PC-9 (cell line): ENCODE measurements at regions not wholly inside any gene's neighbourhood (a gene's known extent, or its start where the extent isn't known, plus 50 kb on each side); places are given as distances from the start of the nearest gene placed in this dataset.

ENCODE experiments used
- BruUV-seq: library from RNA; stranded (reverse); fragments of 400-500 nt; replicated peaks from 2 replicates; lab custom pipeline; 2021; lab: Mats Ljungman, UMichigan
- CTCF ChIA-PET: fragments of 300-600 bp; sonication (Branson Sonifier 250); formaldehyde crosslinking; loops from one replicate; lab custom pipeline; 2022; ENCODE audit warnings: antibody characterized with exemption; lab: Charles Lee
- POLR2A ChIA-PET: fragments of 300-600 bp; sonication (Branson Sonifier 250); formaldehyde crosslinking; loops from one replicate; lab custom pipeline; 2022; ENCODE audit warnings: antibody characterized with exemption; ENCODE audit not compliant: unreplicated experiment; lab: Charles Lee
- DNase-seq, 2 experiments: peaks; one replicate each; pipeline versions ENCODE4 v3.0.0 to v3.0.0-alpha.2; 2015 to 2022; ENCODE audit warnings: mixed read lengths in 1 of 2
- H2AFZ ChIP-seq: fragments of 200-600 bp; sonication (generic); 2 replicates; pipeline ENCODE4 v1.8.1; 2017; ENCODE audit warnings: antibody characterized with exemption
- H3F3A ChIP-seq: fragments of 200-600 bp; sonication (generic); 2 replicates; pipeline ENCODE4 v1.8.1; 2017; ENCODE audit warnings: antibody characterized with exemption, mild to moderate bottlenecking, low read depth; ENCODE audit not compliant: insufficient read depth
- H3K27ac ChIP-seq: fragments of 200-600 bp; sonication (generic); 2 replicates; pipeline ENCODE4 v1.6.1; 2016; ENCODE audit warnings: mixed run types
- H3K27me3 ChIP-seq: fragments of 200-600 bp; sonication (generic); 2 replicates; pipeline ENCODE4 v1.6.1; 2016; ENCODE audit warnings: low read depth, mixed run types; ENCODE audit not compliant: insufficient read depth
- H3K36me3 ChIP-seq: fragments of 200-600 bp; sonication (generic); 2 replicates; pipeline ENCODE4 v1.6.1; 2016; ENCODE audit warnings: low read depth, mixed run types
- H3K4me1 ChIP-seq: fragments of 200-600 bp; sonication (generic); replicated peaks from 2 replicates; pipeline ENCODE4 v1.6.1; 2016; ENCODE audit warnings: mixed run types; ENCODE audit not compliant: insufficient read depth
- H3K4me2 ChIP-seq: fragments of 200-600 bp; sonication (generic); 2 replicates; pipeline ENCODE4 v1.6.1; 2017; ENCODE audit warnings: mixed run types
- H3K4me3 ChIP-seq: fragments of 200-600 bp; sonication (generic); 2 replicates; pipeline ENCODE4 v1.6.1; 2016; ENCODE audit warnings: mixed run types
- H3K79me2 ChIP-seq: fragments of 200-600 bp; sonication (generic); 2 replicates; pipeline ENCODE4 v1.6.1; 2017; ENCODE audit warnings: low read depth, mixed run types
- H3K9me2 ChIP-seq: fragments of 200-600 bp; sonication (generic); 2 replicates; pipeline ENCODE4 v1.8.1; 2017; ENCODE audit warnings: mild to moderate bottlenecking; ENCODE audit not compliant: insufficient read depth
- H3K9me3 ChIP-seq: fragments of 200-600 bp; sonication (generic); 2 replicates; pipeline ENCODE4 v1.8.1; 2016; ENCODE audit warnings: low read depth; ENCODE audit not compliant: insufficient read depth
- H4K20me1 ChIP-seq: fragments of 200-600 bp; sonication (generic); 2 replicates; pipeline ENCODE4 v1.8.1; 2017; ENCODE audit not compliant: insufficient read depth
- EZH2 ChIP-seq: fragments of 200-600 bp; sonication (generic); IDR thresholded peaks from 2 replicates; pipeline ENCODE4 v1.8.0; 2017; ENCODE audit warnings: antibody characterized with exemption, low read depth
- intact Hi-C: fragments of 100-400 bp; cut with micrococcal nuclease; formaldehyde crosslinking; loops from one replicate; pipeline ENCODE4 v1.10.0; 2022; ENCODE audit not compliant: unreplicated experiment
- TF ChIP-seq, protein P1 (sequence below): fragments of 200-600 bp; sonication (generic); conservative IDR thresholded peaks from 2 replicates; pipeline ENCODE4 v1.6.1; 2017; ENCODE audit warnings: mixed run types, antibody characterized with exemption, mild to moderate bottlenecking, moderate library complexity

DNA sequence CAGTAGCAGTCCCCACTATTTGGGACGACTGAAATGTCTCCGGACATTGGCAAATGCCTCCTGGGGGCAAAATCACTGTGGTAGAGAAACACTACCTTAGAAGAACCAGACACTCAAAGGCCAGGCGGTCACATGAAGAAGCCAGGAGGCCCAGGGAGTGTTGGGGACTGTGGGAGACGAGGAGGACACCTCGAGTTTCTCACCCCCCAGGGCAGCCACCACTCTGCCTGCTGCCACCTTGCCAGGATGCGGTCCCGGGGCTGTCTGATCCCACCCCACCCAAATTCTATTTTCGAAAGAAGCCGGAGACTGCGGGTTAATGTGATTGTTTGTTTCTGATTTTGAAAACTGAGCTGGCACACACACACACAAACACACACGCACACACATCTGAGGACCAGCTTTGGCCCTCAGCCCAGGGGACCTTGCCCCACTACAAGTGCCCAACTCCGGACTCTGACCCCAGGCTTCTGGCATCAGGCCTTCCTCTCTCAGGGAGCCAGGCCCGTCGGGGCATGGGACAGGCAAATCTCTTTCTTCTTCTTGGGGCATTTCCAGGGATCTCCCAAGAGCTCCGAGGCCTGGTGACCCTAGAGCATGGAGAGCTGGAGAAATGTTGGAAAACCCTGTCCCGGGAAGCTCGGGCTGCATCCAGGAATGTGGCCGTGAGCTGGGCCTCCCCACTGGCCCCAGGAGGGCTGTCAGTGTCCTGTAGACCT, 187.5 kb upstream of the PMEPA1 start:
- H2AFZ ChIP-seq, result no peak overlapping the region
- H3K9me2 ChIP-seq, result no peaks in the 10 kb centered on the region
- intact Hi-C loops, result no loop called here
- no peak overlapping the region for H3K4me3 ChIP-seq
- H4K20me1 ChIP-seq, result no peaks in the 10 kb centered on the region
- BruUV-seq, result no TSS peak
- no peak overlapping the region for H3K4me2 ChIP-seq
- peaks cover 21% of the 10 kb centered on the region for H3K4me1 ChIP-seq
- CTCF ChIA-PET, result no interaction called here
- POLR2A ChIA-PET, result no interaction called here
- no peaks in the 10 kb centered on the region for H3K36me3 ChIP-seq
- H3K9me3 ChIP-seq, result no peaks in the 10 kb centered on the region
- no peak for DNase-seq
- H3K27me3 ChIP-seq, result no peaks in the 10 kb centered on the region
- TF ChIP-seq, protein P1, sequence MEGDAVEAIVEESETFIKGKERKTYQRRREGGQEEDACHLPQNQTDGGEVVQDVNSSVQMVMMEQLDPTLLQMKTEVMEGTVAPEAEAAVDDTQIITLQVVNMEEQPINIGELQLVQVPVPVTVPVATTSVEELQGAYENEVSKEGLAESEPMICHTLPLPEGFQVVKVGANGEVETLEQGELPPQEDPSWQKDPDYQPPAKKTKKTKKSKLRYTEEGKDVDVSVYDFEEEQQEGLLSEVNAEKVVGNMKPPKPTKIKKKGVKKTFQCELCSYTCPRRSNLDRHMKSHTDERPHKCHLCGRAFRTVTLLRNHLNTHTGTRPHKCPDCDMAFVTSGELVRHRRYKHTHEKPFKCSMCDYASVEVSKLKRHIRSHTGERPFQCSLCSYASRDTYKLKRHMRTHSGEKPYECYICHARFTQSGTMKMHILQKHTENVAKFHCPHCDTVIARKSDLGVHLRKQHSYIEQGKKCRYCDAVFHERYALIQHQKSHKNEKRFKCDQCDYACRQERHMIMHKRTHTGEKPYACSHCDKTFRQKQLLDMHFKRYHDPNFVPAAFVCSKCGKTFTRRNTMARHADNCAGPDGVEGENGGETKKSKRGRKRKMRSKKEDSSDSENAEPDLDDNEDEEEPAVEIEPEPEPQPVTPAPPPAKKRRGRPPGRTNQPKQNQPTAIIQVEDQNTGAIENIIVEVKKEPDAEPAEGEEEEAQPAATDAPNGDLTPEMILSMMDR, result no peak
- no peak for TF ChIP-seq EZH2
- no peaks in the 10 kb centered on the region for H3K79me2 ChIP-seq
- H3F3A ChIP-seq, result no peaks in the 10 kb centered on the region
- no peak overlapping the region for H3K27ac ChIP-seq

DNA sequence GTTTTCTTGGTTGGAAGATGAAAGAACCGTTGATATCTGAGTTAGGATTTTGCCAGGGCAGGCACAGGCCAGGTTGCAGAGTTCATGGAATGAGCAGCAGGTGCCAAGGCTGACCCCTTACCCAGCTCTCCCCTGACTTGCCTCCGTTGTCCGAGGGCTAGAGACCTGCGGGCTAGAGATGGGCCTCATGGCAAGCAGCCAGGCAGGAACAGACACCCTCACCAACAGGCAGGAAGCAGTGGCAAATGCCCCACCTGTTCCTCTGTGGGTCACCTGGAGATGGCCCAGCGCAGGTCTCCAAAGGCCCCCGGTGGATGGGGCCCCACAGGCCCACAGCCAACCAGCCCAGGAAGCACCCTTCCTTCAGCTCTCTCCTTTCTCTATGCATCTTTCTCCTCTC, 186.7 kb upstream of the PMEPA1 start:
- H3K27me3 ChIP-seq, result no peaks in the 10 kb centered on the region
- no peaks in the 10 kb centered on the region for H3K9me2 ChIP-seq
- BruUV-seq, result no TSS peak
- TF ChIP-seq, protein P1, result no peak
- TF ChIP-seq EZH2, result no peak
- H3F3A ChIP-seq, result no peaks in the 10 kb centered on the region
- H3K4me2 ChIP-seq, result no peak overlapping the region
- H3K27ac ChIP-seq, result no peak overlapping the region
- no peaks in the 10 kb centered on the region for H3K79me2 ChIP-seq
- no peaks in the 10 kb centered on the region for H3K36me3 ChIP-seq
- no peaks in the 10 kb centered on the region for H3K9me3 ChIP-seq
- intact Hi-C loops, result no loop called here
- ChIA-PET POLR2A (no interaction called here), CTCF (no interaction called here)
- DNase-seq, result no peak
- H4K20me1 ChIP-seq, result no peaks in the 10 kb centered on the region
- H3K4me3 ChIP-seq, result no peak overlapping the region
- no peak overlapping the region for H2AFZ ChIP-seq
- peaks cover 14% of the 10 kb centered on the region for H3K4me1 ChIP-seq

DNA sequence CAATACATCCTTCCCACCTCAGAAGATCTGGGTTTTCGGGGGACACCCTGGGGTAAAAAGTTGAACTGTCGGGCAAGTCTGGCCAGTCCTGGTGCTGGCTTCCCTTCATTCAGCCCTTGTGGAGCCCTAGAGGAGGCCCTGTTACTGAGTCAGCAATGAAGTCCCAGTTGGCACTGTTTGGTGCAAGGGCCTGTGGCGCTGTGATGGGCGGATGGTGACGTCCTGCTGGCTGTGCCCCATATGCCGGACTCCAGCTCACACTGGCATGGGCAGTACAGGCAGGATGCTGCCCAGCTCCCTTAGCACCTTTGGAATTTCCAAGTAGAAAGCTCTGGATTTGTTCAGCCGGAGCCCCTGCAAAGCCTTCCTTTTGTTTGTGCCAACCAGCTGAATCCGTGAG, 186.2 kb upstream of the PMEPA1 start:
- DNase-seq, result no peak
- no peak for TF ChIP-seq EZH2
- TF ChIP-seq, protein P1, result no peak
- Histone ChIP-seq H3K79me2 (no peaks in the 10 kb centered on the region), H3K4me1 (peaks cover 11% of the 10 kb centered on the region), H3K9me2 (no peaks in the 10 kb centered on the region), H3K36me3 (no peaks in the 10 kb centered on the region), H3K4me2 (no peak overlapping the region), H2AFZ (no peak overlapping the region), H4K20me1 (no peaks in the 10 kb centered on the region), H3K4me3 (no peak overlapping the region), H3K9me3 (no peaks in the 10 kb centered on the region), H3K27ac (no peak overlapping the region), H3K27me3 (no peaks in the 10 kb centered on the region), H3F3A (no peaks in the 10 kb centered on the region)
- intact Hi-C loops, result no loop called here
- ChIA-PET POLR2A (no interaction called here), CTCF (no interaction called here)
- BruUV-seq, result no TSS peak
